GM06990 (cell line): ENCODE measurements at regions not wholly inside any gene's neighbourhood (a gene's known extent, or its start where the extent isn't known, plus 50 kb on each side); places are given as distances from the start of the nearest gene placed in this dataset.

Source experiments
- DNase-seq: peaks from one replicate; pipeline ENCODE4 v3.0.0-alpha.2; 2011; ENCODE audit not compliant: insufficient read length; ENCODE audit errors: extremely low read depth
- H3K27me3 ChIP-seq: replicated peaks from 2 replicates; pipeline ENCODE4 v1.6.0; 2011; ENCODE audit warnings: low read length; ENCODE audit not compliant: control insufficient read depth, insufficient read depth
- H3K36me3 ChIP-seq: 2 replicates; pipeline ENCODE4 v1.5.1; 2011; ENCODE audit warnings: low read length; ENCODE audit not compliant: control insufficient read depth, insufficient read depth
- H3K4me3 ChIP-seq: replicated peaks from 2 replicates; pipeline ENCODE4 v1.5.1; 2011; ENCODE audit warnings: low read depth, mild to moderate bottlenecking, control low read depth, low read length
- CTCF ChIP-seq: IDR thresholded peaks from 2 replicates; pipeline ENCODE4 v1.5.1; 2011; ENCODE audit warnings: low read length, control low read depth, mild to moderate bottlenecking, inconsistent platforms; ENCODE audit not compliant: insufficient read depth, poor library complexity, severe bottlenecking

- Histone ChIP-seq H3K36me3 (no peaks in the 10 kb centered on the region), H3K27me3 (no peaks in the 10 kb centered on the region), H3K4me3 (no peak overlapping the region)
- no peak for DNase-seq
- TF ChIP-seq CTCF: no peak
Observed at GRCh38 chr9:82252116-82252515, 263.5 kb downstream of the SPATA31D1 start.

- no peak for TF ChIP-seq CTCF
- Histone ChIP-seq H3K27me3 (no peaks in the 10 kb centered on the region), H3K4me3 (no peak overlapping the region), H3K36me3 (no peaks in the 10 kb centered on the region)
- DNase-seq: peak; percentile 13
Observed at GRCh38 chr9:82254646-82255367, 266.2 kb downstream of the SPATA31D1 start.

GRCh38 chr9:82255481-82256176 is 267.1 kb downstream of the SPATA31D1 start:
- H3K36me3 ChIP-seq: no peaks in the 10 kb centered on the region
- TF ChIP-seq CTCF: no peak
- H3K4me3 ChIP-seq: no peak overlapping the region
- DNase-seq: no peak
- no peaks in the 10 kb centered on the region for H3K27me3 ChIP-seq

- Histone ChIP-seq H3K36me3 (no peaks in the 10 kb centered on the region), H3K27me3 (no peaks in the 10 kb centered on the region)
- TF ChIP-seq CTCF: no peak
Observed at GRCh38 chr9:82260691-82261090, 272.1 kb downstream of the SPATA31D1 start.

GRCh38 chr9:82263619-82264018 is 275.0 kb downstream of the SPATA31D1 start:
- no peaks in the 10 kb centered on the region for H3K36me3 ChIP-seq
- H3K27me3 ChIP-seq: no peaks in the 10 kb centered on the region
- no peak for DNase-seq
- H3K4me3 ChIP-seq: no peak overlapping the region
- TF ChIP-seq CTCF: no peak

More at GRCh38 chr9:82260691-82261090, 272.1 kb downstream of the SPATA31D1 start:
- DNase-seq: no peak
- no peak overlapping the region for H3K4me3 ChIP-seq

- no peak for DNase-seq
- H3K36me3 ChIP-seq: no peaks in the 10 kb centered on the region
- TF ChIP-seq CTCF: no peak
- no peaks in the 10 kb centered on the region for H3K27me3 ChIP-seq
- no peak overlapping the region for H3K4me3 ChIP-seq
Observed at GRCh38 chr9:82271106-82271561, 282.6 kb downstream of the SPATA31D1 start.
